Gastrocnemius medialis (tissue), 4 donors: ENCODE measurements at regions not wholly inside any gene's neighbourhood (a gene's known extent, or its start where the extent isn't known, plus 50 kb on each side); places are given as distances from the start of the nearest gene placed in this dataset.
"Not testable (repeated sequence)": the region's sequence is repeated elsewhere in the genome, so short reads cannot be mapped to it uniquely, and the experiment has no call there.

ENCODE experiments used
- ATAC-seq, 2 donors: fragments of 150-250 bp; one replicate each; pipeline ENCODE4 v1.9.1; 2016
- DNase-seq, 2 donors: peaks; one replicate each; pipeline ENCODE4 v3.0.0-alpha.2; 2019
- H3K27ac ChIP-seq, 4 donors: fragments of 200-600 bp; sonication (generic); 1 replicate in 1 of 4; 2 replicates in 3 of 4; pipeline ENCODE4 v1.5.1; 2016 to 2018; ENCODE audit warnings: mild to moderate bottlenecking in 2 of 4, moderate library complexity in 1 of 4
- H3K27me3 ChIP-seq, 3 donors: fragments of 200-600 bp; sonication (generic) in 2 of 3; 1 replicate in 1 of 3; 2 replicates in 2 of 3; pipeline versions ENCODE4 v1.5.1 to v1.6.0; 2016 to 2019; ENCODE audit warnings: mild to moderate bottlenecking in 1 of 3, moderate library complexity in 1 of 3
- H3K36me3 ChIP-seq, 2 donors: fragments of 200-600 bp; sonication (generic) in 1 of 2; one replicate each; pipeline ENCODE4 v1.5.1; 2017 to 2018
- H3K4me1 ChIP-seq, 2 donors: fragments of 200-600 bp; sonication (generic) in 1 of 2; one replicate each; pipeline ENCODE4 v1.5.1; 2016 to 2017; ENCODE audit warnings: mild to moderate bottlenecking in 2 of 2
- H3K4me3 ChIP-seq, 4 donors: fragments of 200-600 bp; sonication (generic) in 3 of 4; 1 replicate in 1 of 4; 2 replicates in 3 of 4; pipeline ENCODE4 v1.5.1; 2016 to 2019; ENCODE audit warnings: mild to moderate bottlenecking in 2 of 4
- H3K9me3 ChIP-seq, 3 donors: fragments of 200-600 bp; sonication (generic) in 2 of 3; 1 replicate in 1 of 3; 2 replicates in 2 of 3; pipeline ENCODE4 v1.5.1; 2016 to 2019
- POLR2A ChIP-seq, 2 donors: fragments of 450-650 bp; IDR thresholded peaks; one replicate each; pipeline ENCODE4 v1.6.1; 2017; ENCODE audit warnings: antibody characterized with exemption in 2 of 2, mild to moderate bottlenecking in 2 of 2, moderate library complexity in 2 of 2
- in situ Hi-C, 4 donors: fragments of 200-750 bp; cut with MboI; loops; one replicate each; pipeline versions ENCODE4 v1.15.0 to v1.8.0; 2017; ENCODE audit warnings: low sequenced_read_pairs in 4 of 4
- intact Hi-C: fragments of 100-400 bp; cut with DNase I; formaldehyde crosslinking; loops from one replicate; pipeline ENCODE4 v1.15.1; 2023; ENCODE audit warnings: low total_unique reads
- TF ChIP-seq, protein P1 (sequence below), 5 experiments: fragments of 450-650 bp in 3 of 5; fragments of 200-600 bp in 2 of 5; sonication (generic) in 2 of 5; IDR thresholded peaks in 4 of 5; conservative IDR thresholded peaks in 1 of 5; 1 replicate in 4 of 5; 2 replicates in 1 of 5; pipeline ENCODE4 v1.5.1; 2016 to 2019; ENCODE audit warnings: antibody characterized with exemption in 5 of 5, mild to moderate bottlenecking in 3 of 5, moderate library complexity in 3 of 5

DNA sequence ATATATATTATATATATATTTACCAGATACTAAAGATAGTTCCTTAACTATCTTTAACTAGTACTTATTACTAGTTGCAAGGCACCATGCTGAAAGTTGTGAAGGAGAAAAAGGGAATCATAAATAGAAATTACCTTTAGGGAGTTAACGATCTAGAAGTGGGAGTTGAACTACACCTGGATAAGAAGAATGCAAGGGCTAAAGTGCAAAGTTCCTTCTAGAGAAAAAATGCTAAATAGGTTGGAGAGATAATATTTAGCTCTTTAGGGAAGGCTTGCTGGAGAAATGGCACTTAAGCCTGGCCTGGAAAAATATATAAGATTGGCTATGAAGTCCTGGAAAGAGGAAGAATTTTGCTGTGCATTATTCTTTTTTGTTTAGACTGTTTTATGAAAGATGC is 130.6 kb upstream of the IGSF10 start:
- Histone ChIP-seq H3K9me3 (no peaks in the 10 kb centered on the region), H3K27me3 (no peaks in the 10 kb centered on the region), H3K27ac (no peak overlapping the region), H3K36me3 (no peaks in the 10 kb centered on the region), H3K4me1 (no peaks in the 10 kb centered on the region), H3K4me3 (no peak overlapping the region)
- in situ Hi-C loops (no loop called here), intact Hi-C loops (no loop called here)
- no peak for ATAC-seq
- TF ChIP-seq, protein P1, sequence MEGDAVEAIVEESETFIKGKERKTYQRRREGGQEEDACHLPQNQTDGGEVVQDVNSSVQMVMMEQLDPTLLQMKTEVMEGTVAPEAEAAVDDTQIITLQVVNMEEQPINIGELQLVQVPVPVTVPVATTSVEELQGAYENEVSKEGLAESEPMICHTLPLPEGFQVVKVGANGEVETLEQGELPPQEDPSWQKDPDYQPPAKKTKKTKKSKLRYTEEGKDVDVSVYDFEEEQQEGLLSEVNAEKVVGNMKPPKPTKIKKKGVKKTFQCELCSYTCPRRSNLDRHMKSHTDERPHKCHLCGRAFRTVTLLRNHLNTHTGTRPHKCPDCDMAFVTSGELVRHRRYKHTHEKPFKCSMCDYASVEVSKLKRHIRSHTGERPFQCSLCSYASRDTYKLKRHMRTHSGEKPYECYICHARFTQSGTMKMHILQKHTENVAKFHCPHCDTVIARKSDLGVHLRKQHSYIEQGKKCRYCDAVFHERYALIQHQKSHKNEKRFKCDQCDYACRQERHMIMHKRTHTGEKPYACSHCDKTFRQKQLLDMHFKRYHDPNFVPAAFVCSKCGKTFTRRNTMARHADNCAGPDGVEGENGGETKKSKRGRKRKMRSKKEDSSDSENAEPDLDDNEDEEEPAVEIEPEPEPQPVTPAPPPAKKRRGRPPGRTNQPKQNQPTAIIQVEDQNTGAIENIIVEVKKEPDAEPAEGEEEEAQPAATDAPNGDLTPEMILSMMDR (IDR thresholded peaks at IDR 0.05 in 4 of 5, conservative IDR thresholded peaks at IDR 0.05 in 1 of 5), result no peak
- TF ChIP-seq POLR2A (IDR thresholded peaks at IDR 0.05), result no peak
- DNase-seq, result no peak

DNA sequence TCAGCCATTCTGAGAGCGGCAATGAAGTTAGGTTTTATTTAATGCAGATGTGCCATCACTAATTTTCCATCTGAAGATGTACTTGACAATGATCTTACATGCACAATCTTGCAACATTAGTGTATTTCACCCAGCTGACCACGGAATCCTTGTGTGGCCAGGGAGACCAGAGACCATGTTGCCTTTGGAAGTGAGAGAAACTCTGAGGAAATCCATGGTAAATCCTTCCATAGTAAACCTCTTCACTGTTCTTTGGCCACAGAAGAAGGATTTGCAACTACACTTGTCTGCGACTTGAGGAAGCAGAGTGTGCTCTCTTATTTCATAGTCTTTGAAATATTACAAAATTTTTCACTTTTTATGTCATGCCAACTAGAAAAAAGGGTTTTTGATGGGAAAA is 128.4 kb upstream of the IGSF10 start:
- Histone ChIP-seq H3K27me3 (no peaks in the 10 kb centered on the region), H3K36me3 (no peaks in the 10 kb centered on the region), H3K9me3 (no peaks in the 10 kb centered on the region), H3K4me1 (no peaks in the 10 kb centered on the region), H3K4me3 (no peak overlapping the region), H3K27ac (no peak overlapping the region)
- DNase-seq, result no peak
- intact Hi-C loops (no loop called here), in situ Hi-C loops (no loop called here)
- no peak for TF ChIP-seq POLR2A (IDR thresholded peaks at IDR 0.05)
- TF ChIP-seq, protein P1 (IDR thresholded peaks at IDR 0.05 in 4 of 5, conservative IDR thresholded peaks at IDR 0.05 in 1 of 5), result no peak
- ATAC-seq, result no peak

DNA sequence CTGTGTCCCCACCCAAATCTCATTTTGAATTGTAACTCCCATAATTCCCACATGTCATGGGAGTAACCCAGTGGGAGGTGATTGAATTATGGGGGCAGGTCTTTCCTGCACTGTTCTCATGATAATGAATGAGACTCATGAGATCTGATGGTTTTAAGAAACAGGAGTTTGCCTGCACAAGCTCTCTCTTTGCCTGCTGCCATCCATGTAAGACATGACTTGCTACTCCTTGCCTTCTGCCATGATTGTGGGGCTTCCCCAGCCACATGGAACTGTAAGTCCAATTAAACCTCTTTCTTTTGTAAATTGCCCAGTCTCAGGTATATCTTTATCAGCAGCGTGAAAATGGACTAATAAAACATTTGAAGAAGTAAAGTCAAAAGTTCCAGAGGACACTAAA is 126.8 kb upstream of the IGSF10 start:
- DNase-seq, H3K27me3 ChIP-seq, H3K27ac ChIP-seq, H3K4me1 ChIP-seq, in situ Hi-C loops, H3K36me3 ChIP-seq, H3K4me3 ChIP-seq, intact Hi-C loops, ATAC-seq, H3K9me3 ChIP-seq: not testable (repeated sequence)

DNA sequence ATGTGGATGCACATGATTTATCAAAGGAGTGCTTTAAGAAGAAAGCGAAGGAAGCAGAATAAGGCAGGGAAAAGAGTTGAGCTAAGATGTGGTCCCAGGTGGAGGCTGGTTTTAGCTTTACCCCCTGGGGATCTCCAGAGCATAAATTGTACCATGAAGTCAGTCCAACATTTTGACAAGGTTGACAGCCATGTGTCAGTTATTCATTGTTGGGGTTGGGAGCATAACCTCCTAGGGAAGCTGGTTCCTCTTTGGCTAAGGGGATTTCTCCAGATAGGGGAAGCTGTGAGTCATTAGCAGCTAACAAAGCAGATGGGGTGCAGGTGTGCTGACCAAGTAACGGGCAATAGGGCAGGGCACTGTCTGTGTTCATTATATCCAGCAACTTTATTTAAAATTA is 123.7 kb upstream of the IGSF10 start:
- in situ Hi-C loops, result no loop called here
- no peak for TF ChIP-seq POLR2A (IDR thresholded peaks at IDR 0.05)
- TF ChIP-seq, protein P1 (IDR thresholded peaks at IDR 0.05 in 4 of 5, conservative IDR thresholded peaks at IDR 0.05 in 1 of 5), result no peak
- no peaks in the 10 kb centered on the region for H3K4me1 ChIP-seq
- H3K27me3 ChIP-seq, result no peaks in the 10 kb centered on the region
- H3K4me3 ChIP-seq, result no peak overlapping the region
- ATAC-seq (no peak), DNase-seq (no peak)
- H3K36me3 ChIP-seq, result no peaks in the 10 kb centered on the region
- no peak overlapping the region for H3K27ac ChIP-seq
- H3K9me3 ChIP-seq, result no peaks in the 10 kb centered on the region
- intact Hi-C loops, result no loop called here

DNA sequence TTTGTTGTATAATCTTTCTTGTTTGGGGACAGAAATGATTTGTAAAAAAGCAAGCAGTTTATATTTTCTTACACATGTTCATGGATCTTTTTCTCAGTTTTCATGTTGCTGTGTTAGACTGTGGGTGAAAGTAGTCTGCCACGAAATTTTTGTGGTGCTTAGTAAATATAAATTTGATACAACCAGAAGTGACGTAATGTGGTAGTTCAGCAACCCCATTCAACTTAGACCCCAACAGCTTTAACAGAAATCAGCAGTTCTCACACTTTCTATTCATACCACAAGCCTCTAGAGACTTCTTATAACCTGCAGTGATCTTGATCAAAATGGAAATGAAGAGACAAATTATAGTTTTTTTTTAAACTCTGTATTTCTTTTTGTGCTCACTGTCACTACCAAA is 120.2 kb upstream of the IGSF10 start:
- in situ Hi-C loops, result no loop called here
- no peak overlapping the region for H3K27ac ChIP-seq
- no peak overlapping the region for H3K4me3 ChIP-seq
- TF ChIP-seq, protein P1 (IDR thresholded peaks at IDR 0.05 in 4 of 5, conservative IDR thresholded peaks at IDR 0.05 in 1 of 5), result no peak
- no peak for TF ChIP-seq POLR2A (IDR thresholded peaks at IDR 0.05)
- H3K36me3 ChIP-seq, result no peaks in the 10 kb centered on the region
- no peak for ATAC-seq
- no peaks in the 10 kb centered on the region for H3K4me1 ChIP-seq
- intact Hi-C loops, result no loop called here
- H3K27me3 ChIP-seq, result no peaks in the 10 kb centered on the region
- no peak for DNase-seq
- no peaks in the 10 kb centered on the region for H3K9me3 ChIP-seq
